H9 (cell line): ENCODE measurements at regions not wholly inside any gene's neighbourhood (a gene's known extent, or its start where the extent isn't known, plus 50 kb on each side); places are given as distances from the start of the nearest gene placed in this dataset.
"Not testable (repeated sequence)": the region's sequence is repeated elsewhere in the genome, so short reads cannot be mapped to it uniquely, and the experiment has no call there.

Source experiments
- DNase-seq: peaks from one replicate; pipeline ENCODE4 v3.0.0-alpha.2; 2017
- H2AFZ ChIP-seq: one replicate; pipeline ENCODE4 v1.6.1; 2013; ENCODE audit warnings: mild to moderate bottlenecking, low read length, control low read depth, moderate library complexity
- H2AK5ac ChIP-seq: 2 replicates; pipeline ENCODE4 v1.6.1; 2013; ENCODE audit warnings: low read length, control low read depth, mixed read lengths; ENCODE audit not compliant: insufficient read length
- H2BK120ac ChIP-seq: one replicate; pipeline ENCODE4 v1.6.1; 2013; ENCODE audit warnings: low read depth, mild to moderate bottlenecking, low read length, control low read depth, inconsistent platforms; ENCODE audit not compliant: poor library complexity, severe bottlenecking
- H2BK12ac ChIP-seq: 2 replicates; pipeline ENCODE4 v1.6.1; 2013; ENCODE audit warnings: low read length, control low read depth, mixed read lengths, low read depth; ENCODE audit not compliant: insufficient read length
- H2BK15ac ChIP-seq: 2 replicates; pipeline ENCODE4 v1.6.1; 2013; ENCODE audit warnings: low read depth, low read length, control low read depth
- H2BK20ac ChIP-seq: one replicate; pipeline ENCODE4 v1.6.1; 2013; ENCODE audit warnings: low read depth, mild to moderate bottlenecking, low read length, control low read depth, inconsistent platforms; ENCODE audit not compliant: poor library complexity, severe bottlenecking
- H2BK5ac ChIP-seq: 2 replicates; pipeline ENCODE4 v1.6.1; 2013; ENCODE audit warnings: low read length, control low read depth, mixed read lengths; ENCODE audit not compliant: insufficient read length
- H3K14ac ChIP-seq: 2 replicates; pipeline ENCODE4 v1.6.1; 2013; ENCODE audit warnings: low read length, control low read depth; ENCODE audit not compliant: insufficient read depth
- H3K18ac ChIP-seq: 2 replicates; pipeline ENCODE4 v1.6.1; 2013; ENCODE audit warnings: low read depth, mild to moderate bottlenecking, mixed read lengths, low read length, control low read depth; ENCODE audit not compliant: insufficient read length
- H3K23ac ChIP-seq: 2 replicates; pipeline ENCODE4 v1.6.1; 2013; ENCODE audit warnings: low read length, control low read depth, mixed read lengths, low read depth; ENCODE audit not compliant: insufficient read length
- H3K23me2 ChIP-seq: 2 replicates; pipeline ENCODE4 v1.6.1; 2013; ENCODE audit warnings: low read depth, mild to moderate bottlenecking, mixed read lengths, low read length, control low read depth; ENCODE audit not compliant: insufficient read length, poor library complexity, severe bottlenecking
- H3K27ac ChIP-seq: 2 replicates; pipeline ENCODE4 v1.5.1; 2013; ENCODE audit warnings: low read length, control low read depth, mixed read lengths, low read depth; ENCODE audit not compliant: insufficient read length
- H3K27me3 ChIP-seq: 2 replicates; pipeline ENCODE4 v1.6.1; 2013; ENCODE audit warnings: low read length, control low read depth, inconsistent platforms; ENCODE audit not compliant: insufficient read depth
- H3K4ac ChIP-seq: 2 replicates; pipeline ENCODE4 v1.6.1; 2013; ENCODE audit warnings: low read depth, mild to moderate bottlenecking, control low read depth, inconsistent platforms, low read length, moderate library complexity
- H3K4me1 ChIP-seq: 2 replicates; pipeline ENCODE4 v1.6.1; 2013; ENCODE audit warnings: low read length, control low read depth, inconsistent platforms; ENCODE audit not compliant: insufficient read depth
- H3K4me2 ChIP-seq: 2 replicates; pipeline ENCODE4 v1.6.1; 2013; ENCODE audit warnings: low read length, control low read depth, mixed read lengths; ENCODE audit not compliant: insufficient read length, insufficient read depth
- H3K56ac ChIP-seq: 2 replicates; pipeline ENCODE4 v1.6.1; 2013; ENCODE audit warnings: low read depth, mild to moderate bottlenecking, mixed read lengths, low read length, control low read depth; ENCODE audit not compliant: insufficient read length
- H3K79me1 ChIP-seq: 2 replicates; pipeline ENCODE4 v1.6.1; 2013; ENCODE audit warnings: low read depth, mild to moderate bottlenecking, moderate library complexity, low read length, control low read depth, inconsistent platforms; ENCODE audit not compliant: insufficient read depth, poor library complexity, severe bottlenecking
- H3K79me2 ChIP-seq: 2 replicates; pipeline ENCODE4 v1.6.1; 2013; ENCODE audit warnings: low read length, control low read depth, inconsistent platforms; ENCODE audit not compliant: insufficient read depth
- H3K9ac ChIP-seq: 2 replicates; pipeline ENCODE4 v1.6.1; 2013; ENCODE audit warnings: low read length, control low read depth, mixed read lengths; ENCODE audit not compliant: insufficient read length; ENCODE audit errors: extremely low read depth
- H3K9me3 ChIP-seq: one replicate; pipeline ENCODE4 v1.6.1; 2013; ENCODE audit warnings: low read depth, low read length, inconsistent platforms; ENCODE audit not compliant: control insufficient read depth
- H3T11ph ChIP-seq: one replicate; pipeline ENCODE4 v1.6.1; 2013; ENCODE audit warnings: mild to moderate bottlenecking, low read length, control low read depth, inconsistent platforms
- H4K20me1 ChIP-seq: one replicate; pipeline ENCODE4 v1.6.1; 2013; ENCODE audit not compliant: control insufficient read depth, insufficient read length, insufficient read depth
- H4K5ac ChIP-seq: 2 replicates; pipeline ENCODE4 v1.6.1; 2013; ENCODE audit warnings: low read depth, mild to moderate bottlenecking, mixed read lengths, low read length, control low read depth; ENCODE audit not compliant: insufficient read length
- H4K8ac ChIP-seq: replicated peaks from 2 replicates; pipeline ENCODE4 v1.6.1; 2013; ENCODE audit warnings: low read length, control low read depth, mixed read lengths, low read depth; ENCODE audit not compliant: insufficient read length
- H4K91ac ChIP-seq: 2 replicates; pipeline ENCODE4 v1.6.1; 2013; ENCODE audit warnings: low read depth, mild to moderate bottlenecking, moderate library complexity, mixed read lengths, low read length, control low read depth; ENCODE audit not compliant: insufficient read length
- H3K27ac Mint-ChIP-seq, 3 experiments: 2 replicates in 2 of 3; 3 replicates in 1 of 3; pipeline ENCODE4 v1.8.0; 2020 to 2021; ENCODE audit warnings: mixed read lengths in 3 of 3, mild to moderate bottlenecking in 1 of 3, moderate library complexity in 1 of 3
- H3K27me3 Mint-ChIP-seq: 2 replicates; pipeline ENCODE4 v1.8.0; 2021; ENCODE audit warnings: low read depth, mild to moderate bottlenecking, moderate library complexity, mixed read lengths
- H3K36me3 Mint-ChIP-seq, 3 experiments: 2 replicates in 2 of 3; 3 replicates in 1 of 3; pipeline ENCODE4 v1.8.0; 2020 to 2021; ENCODE audit warnings: low read depth in 3 of 3, mixed read lengths in 3 of 3; ENCODE audit not compliant: insufficient read depth in 1 of 3
- H3K4me1 Mint-ChIP-seq, 2 experiments: 2 replicates each; pipeline ENCODE4 v1.8.0; 2020; ENCODE audit warnings: mixed read lengths in 2 of 2
- H3K4me3 Mint-ChIP-seq, 2 experiments: 2 replicates in 1 of 2; 3 replicates in 1 of 2; pipeline ENCODE4 v1.8.0; 2020 to 2021; ENCODE audit warnings: mild to moderate bottlenecking in 2 of 2, mixed read lengths in 2 of 2, moderate library complexity in 1 of 2
- H3K9me3 Mint-ChIP-seq, 2 experiments: 2 replicates in 1 of 2; 3 replicates in 1 of 2; pipeline ENCODE4 v1.8.0; 2020; ENCODE audit warnings: mild to moderate bottlenecking in 2 of 2, mixed read lengths in 2 of 2, moderate library complexity in 1 of 2
- WGBS: extraction: QIAGEN DNeasy Blood & Tissue Kit; methylation state at CpG from one replicate; pipeline ENCODE4 v1.1.7; 2013; ENCODE audit warnings: missing lambda C conversion rate, low lambda C conversion rate, mixed read lengths; ENCODE audit not compliant: insufficient read length; ENCODE audit errors: extremely low coverage; 5-methylcytosine and 5-hydroxymethylcytosine counted together
- TF ChIP-seq, protein P1 (sequence below): fragments of 200-600 bp; sonication (generic); conservative IDR thresholded peaks from 3 replicates; pipeline ENCODE4 v1.8.0; 2021; ENCODE audit warnings: antibody characterized with exemption, mild to moderate bottlenecking

DNA sequence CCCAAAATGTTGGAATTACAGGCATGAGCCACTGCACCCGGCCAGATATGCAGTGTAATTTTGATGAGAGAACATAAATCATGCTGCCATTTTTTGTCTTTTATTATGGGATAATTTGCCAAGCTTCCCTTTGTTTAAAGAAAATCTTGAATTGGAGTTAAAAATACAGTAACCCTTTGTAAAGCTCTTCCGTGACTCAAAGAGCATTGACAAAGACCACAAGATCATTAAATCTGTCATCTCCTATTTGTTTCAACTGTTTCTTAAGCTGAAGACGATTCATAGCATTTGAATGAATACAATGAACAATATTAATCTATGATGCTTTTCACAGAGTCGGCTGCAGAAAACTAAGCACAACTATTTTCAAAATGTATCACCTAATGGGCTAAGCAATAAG is 132.6 kb downstream of the ANAPC4 start:
- Histone ChIP-seq H3K9me3 (no peaks in the 10 kb centered on the region), H2BK15ac (no peak overlapping the region), H3K14ac (no peak overlapping the region), H3K4ac (no peak overlapping the region), H2BK20ac (no peak overlapping the region), H3K18ac (no peak overlapping the region), H3K23me2 (no peaks in the 10 kb centered on the region), H3K27ac (no peak overlapping the region), H3K56ac (no peak overlapping the region), H3K4me1 (no peaks in the 10 kb centered on the region), H3K79me2 (no peaks in the 10 kb centered on the region), H3K79me1 (no peaks in the 10 kb centered on the region), H4K20me1 (no peaks in the 10 kb centered on the region), H4K91ac (no peak overlapping the region), H4K8ac (no peak overlapping the region), H2BK5ac (no peak overlapping the region), H3T11ph (no peak overlapping the region), H2AFZ (no peak overlapping the region), H2BK12ac (no peak overlapping the region), H2BK120ac (no peak overlapping the region), H4K5ac (no peak overlapping the region), H3K23ac (no peak overlapping the region), H3K9ac (no peak overlapping the region), H3K27me3 (no peaks in the 10 kb centered on the region), H2AK5ac (no peak overlapping the region), H3K4me2 (no peak overlapping the region)
- no peak overlapping the region for H3K4me3 Mint-ChIP-seq
- H3K9me3 Mint-ChIP-seq: no peaks in the 10 kb centered on the region
- H3K27ac Mint-ChIP-seq: no peak overlapping the region
- no peaks in the 10 kb centered on the region for H3K36me3 Mint-ChIP-seq
- no CpG with 5 or more reads among the region's 4 CpGs for WGBS
- H3K27me3 Mint-ChIP-seq: peaks cover under 1% of the 10 kb centered on the region
- TF ChIP-seq, protein P1, sequence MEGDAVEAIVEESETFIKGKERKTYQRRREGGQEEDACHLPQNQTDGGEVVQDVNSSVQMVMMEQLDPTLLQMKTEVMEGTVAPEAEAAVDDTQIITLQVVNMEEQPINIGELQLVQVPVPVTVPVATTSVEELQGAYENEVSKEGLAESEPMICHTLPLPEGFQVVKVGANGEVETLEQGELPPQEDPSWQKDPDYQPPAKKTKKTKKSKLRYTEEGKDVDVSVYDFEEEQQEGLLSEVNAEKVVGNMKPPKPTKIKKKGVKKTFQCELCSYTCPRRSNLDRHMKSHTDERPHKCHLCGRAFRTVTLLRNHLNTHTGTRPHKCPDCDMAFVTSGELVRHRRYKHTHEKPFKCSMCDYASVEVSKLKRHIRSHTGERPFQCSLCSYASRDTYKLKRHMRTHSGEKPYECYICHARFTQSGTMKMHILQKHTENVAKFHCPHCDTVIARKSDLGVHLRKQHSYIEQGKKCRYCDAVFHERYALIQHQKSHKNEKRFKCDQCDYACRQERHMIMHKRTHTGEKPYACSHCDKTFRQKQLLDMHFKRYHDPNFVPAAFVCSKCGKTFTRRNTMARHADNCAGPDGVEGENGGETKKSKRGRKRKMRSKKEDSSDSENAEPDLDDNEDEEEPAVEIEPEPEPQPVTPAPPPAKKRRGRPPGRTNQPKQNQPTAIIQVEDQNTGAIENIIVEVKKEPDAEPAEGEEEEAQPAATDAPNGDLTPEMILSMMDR: no peak
- no peaks in the 10 kb centered on the region for H3K4me1 Mint-ChIP-seq
- no peak for DNase-seq

DNA sequence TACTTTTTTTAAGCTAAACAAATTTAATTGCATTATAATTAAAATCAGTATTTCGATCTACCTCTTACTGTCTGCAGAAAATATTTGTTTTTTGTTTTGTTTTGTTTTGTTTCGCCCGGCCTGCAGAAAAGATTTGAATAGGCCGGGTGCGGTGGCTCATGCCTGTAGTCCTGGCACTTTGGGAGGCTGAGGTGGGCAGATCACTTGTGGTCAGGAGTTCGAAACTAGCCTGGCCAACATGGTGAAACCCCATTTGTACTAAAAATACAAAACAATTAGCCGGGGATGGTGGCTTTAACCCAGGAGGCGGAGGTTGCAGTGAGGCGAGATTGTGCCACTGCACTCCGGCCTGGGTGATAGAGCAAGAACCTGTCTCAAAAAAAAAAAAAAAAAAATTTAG is 134.8 kb downstream of the ANAPC4 start:
- not testable (repeated sequence) for H4K91ac ChIP-seq, H3K14ac ChIP-seq, H3K23ac ChIP-seq, H3K36me3 Mint-ChIP-seq, H4K5ac ChIP-seq, H3K4me1 ChIP-seq, H4K8ac ChIP-seq, H2AFZ ChIP-seq, H3T11ph ChIP-seq, H3K9me3 Mint-ChIP-seq, H3K79me2 ChIP-seq, H2BK15ac ChIP-seq, H4K20me1 ChIP-seq, H3K27me3 Mint-ChIP-seq, H3K79me1 ChIP-seq, H2BK5ac ChIP-seq, H3K27ac Mint-ChIP-seq, H3K4me3 Mint-ChIP-seq, DNase-seq, H2BK12ac ChIP-seq, H3K23me2 ChIP-seq, H2AK5ac ChIP-seq, H2BK120ac ChIP-seq, H3K27me3 ChIP-seq, H3K4me1 Mint-ChIP-seq, H3K56ac ChIP-seq, H3K4me2 ChIP-seq, H3K27ac ChIP-seq, H2BK20ac ChIP-seq, H3K4ac ChIP-seq, H3K9me3 ChIP-seq, H3K9ac ChIP-seq, H3K18ac ChIP-seq
- WGBS: no CpG with 5 or more reads among the region's 10 CpGs
